Superior temporal gyrus (tissue), 1 donor: ENCODE measurements at regions not wholly inside any gene's neighbourhood (a gene's known extent, or its start where the extent isn't known, plus 50 kb on each side); places are given as distances from the start of the nearest gene placed in this dataset.

Source experiments
- DNase-seq: peaks from one replicate; pipeline ENCODE4 v3.0.0-alpha.2; 2016; ENCODE audit errors: extremely low spot score

- no peak for DNase-seq
Observed at GRCh38 chr14:29037411-29037810, 270.8 kb downstream of the FOXG1 start.

GRCh38 chr14:29039171-29039570, 272.6 kb downstream of the FOXG1 start:
- DNase-seq = no peak

GRCh38 chr14:29042551-29042950, 276.0 kb downstream of the FOXG1 start:
- DNase-seq = no peak

- no peak for DNase-seq
Observed at GRCh38 chr14:29043737-29044136, 277.1 kb downstream of the FOXG1 start.

- no peak for DNase-seq
Observed at GRCh38 chr14:29045237-29045636, 278.6 kb downstream of the FOXG1 start.

- DNase-seq = no peak
Observed at GRCh38 chr14:29054119-29054518, 287.5 kb downstream of the FOXG1 start.

GRCh38 chr14:29056041-29056566, 289.5 kb downstream of the FOXG1 start:
- DNase-seq = no peak

GRCh38 chr14:29061702-29062101, 295.1 kb downstream of the FOXG1 start:
- DNase-seq = no peak

- peak; percentile 30 for DNase-seq
Observed at GRCh38 chr14:29062466-29062865, 295.9 kb downstream of the FOXG1 start.

GRCh38 chr14:29062976-29063375, 296.4 kb downstream of the FOXG1 start:
- DNase-seq = no peak

- no peak for DNase-seq
Observed at GRCh38 chr14:29064305-29064900, 297.8 kb downstream of the FOXG1 start.

GRCh38 chr14:29069228-29069627, 302.6 kb downstream of the FOXG1 start:
- no peak for DNase-seq

GRCh38 chr14:29075761-29076160, 309.2 kb downstream of the FOXG1 start:
- no peak for DNase-seq

GRCh38 chr14:29077916-29078315, 311.3 kb downstream of the FOXG1 start:
- DNase-seq = no peak

GRCh38 chr14:29078810-29079522, 312.4 kb downstream of the FOXG1 start:
- no peak for DNase-seq

- no peak for DNase-seq
Observed at GRCh38 chr14:29085546-29085945, 319.0 kb downstream of the FOXG1 start.

- no peak for DNase-seq
Observed at GRCh38 chr14:29089849-29090248, 323.3 kb downstream of the FOXG1 start.

GRCh38 chr14:29092121-29092520, 325.5 kb downstream of the FOXG1 start:
- peak; percentile 32 for DNase-seq

GRCh38 chr14:29097476-29097875, 330.9 kb downstream of the FOXG1 start:
- DNase-seq = peak; percentile 40

- DNase-seq = no peak
Observed at GRCh38 chr14:29098656-29099055, 332.1 kb downstream of the FOXG1 start.

GRCh38 chr14:29102266-29102665, 335.7 kb downstream of the FOXG1 start:
- DNase-seq = no peak

GRCh38 chr14:29102996-29103395, 336.4 kb downstream of the FOXG1 start:
- no peak for DNase-seq

GRCh38 chr14:29108908-29109307, 342.3 kb downstream of the FOXG1 start:
- DNase-seq = no peak
